GM12878 (cell line): ENCODE measurements at regions not wholly inside any gene's neighbourhood (a gene's known extent, or its start where the extent isn't known, plus 50 kb on each side); places are given as distances from the start of the nearest gene placed in this dataset.
A peak's percentile ranks its signal among the peaks of the same experiment; 100 is the strongest.

Experiments
- ATAC-seq: fragments of 200-7000 bp; cut with Tn5 transposase; 3 replicates; pipeline ENCODE4 v1.9.1; 2020; ENCODE audit warnings: mild to moderate bottlenecking, moderate library complexity
- BruUV-seq: library from RNA; stranded (reverse); fragments of 400-500 nt; replicated peaks from 2 replicates; lab custom pipeline; 2021; lab: Mats Ljungman, UMichigan
- CTCF ChIA-PET: fragments of 300-600 bp; sonication (Branson Sonifier 250); formaldehyde crosslinking; extraction: SDS; loops from one replicate; lab custom pipeline; 2021; ENCODE audit warnings: inconsistent platforms; lab: Yijun Ruan, JAX
- POLR2A ChIA-PET: fragments of 350-600 bp; formaldehyde crosslinking; extraction: SDS; loops from one replicate; lab custom pipeline; 2021; ENCODE audit warnings: inconsistent platforms; lab: Charles Lee
- RAD21 ChIA-PET: fragments of 300-600 bp; sonication (Branson Sonifier 250); formaldehyde crosslinking; loops from one replicate; lab custom pipeline; 2023; ENCODE audit warnings: antibody characterized with exemption; ENCODE audit not compliant: unreplicated experiment; lab: Charles Lee
- SMC1A ChIA-PET: fragments of 300-600 bp; sonication (Branson Sonifier 250); formaldehyde crosslinking; loops from one replicate; lab custom pipeline; 2023; ENCODE audit not compliant: unreplicated experiment, uncharacterized antibody; lab: Charles Lee
- DNase-seq: peaks from one replicate; pipeline ENCODE4 v3.0.0-alpha.2; 2011; ENCODE audit warnings: low read depth, low spot score
- FAIRE-seq: peaks from 3 replicates; lab custom pipeline; 2011; peaks lifted over from hg19 to GRCh38; lab: Jason Lieb, UNC
- H2AFZ ChIP-seq: 2 replicates; pipeline ENCODE4 v1.6.0; 2011; ENCODE audit warnings: low read depth, low read length, control low read depth; ENCODE audit not compliant: control insufficient read depth
- H3K27ac ChIP-seq: 2 replicates; pipeline ENCODE4 v1.5.1; 2011; ENCODE audit warnings: control low read depth; ENCODE audit not compliant: control insufficient read depth, insufficient read depth
- H3K27me3 ChIP-seq, 2 experiments: replicated peaks in 1 of 2; 2 replicates each; pipeline versions ENCODE4 v1.6.0 to v1.6.1; 2011; ENCODE audit warnings: low read length in 1 of 2; ENCODE audit not compliant: control insufficient read depth in 2 of 2, insufficient read depth in 2 of 2
- H3K36me3 ChIP-seq, 2 experiments: 2 replicates each; pipeline ENCODE4 v1.5.1; 2011; ENCODE audit warnings: low read length in 1 of 2; ENCODE audit not compliant: control insufficient read depth in 2 of 2, insufficient read depth in 2 of 2
- H3K4me1 ChIP-seq: 2 replicates; pipeline ENCODE4 v1.6.1; 2011; ENCODE audit warnings: mild to moderate bottlenecking, low read length, moderate library complexity, mixed read lengths; ENCODE audit not compliant: control insufficient read depth, insufficient read depth
- H3K4me2 ChIP-seq: 2 replicates; pipeline ENCODE4 v1.6.0; 2011; ENCODE audit warnings: control low read depth; ENCODE audit not compliant: control insufficient read depth, insufficient read depth
- H3K4me3 ChIP-seq: fragments of 200-600 bp; sonication (generic); 2 replicates; pipeline ENCODE4 v1.5.1; 2016
- H3K79me2 ChIP-seq: 2 replicates; pipeline ENCODE4 v1.6.0; 2011; ENCODE audit warnings: low read length; ENCODE audit not compliant: control insufficient read depth, insufficient read depth
- H3K9ac ChIP-seq: 2 replicates; pipeline ENCODE4 v1.8.0; 2011; ENCODE audit warnings: low read length, control low read depth, mixed read lengths; ENCODE audit not compliant: control insufficient read depth, insufficient read depth
- H3K9me3 ChIP-seq: replicated peaks from 3 replicates; pipeline ENCODE4 v1.5.1; 2011; ENCODE audit warnings: mild to moderate bottlenecking, low read length; ENCODE audit not compliant: control insufficient read depth, insufficient read depth
- H4K20me1 ChIP-seq: 2 replicates; pipeline ENCODE4 v1.6.0; 2011; ENCODE audit not compliant: control insufficient read depth, insufficient read depth
- BRCA1 ChIP-seq: IDR thresholded peaks from 2 replicates; pipeline ENCODE4 v1.6.1; 2011; ENCODE audit warnings: low read depth, low read length, improper control_type of control experiment
- CBX3 ChIP-seq: fragments of 200-600 bp; sonication (generic); IDR thresholded peaks from 2 replicates; pipeline ENCODE4 v1.6.1; 2016; ENCODE audit warnings: low read depth, borderline replicate concordance
- CEBPB ChIP-seq, 2 experiments: fragments of 150-350 bp in 1 of 2; IDR thresholded peaks; 2 replicates each; pipeline ENCODE4 v1.6.1; 2012 to 2014; ENCODE audit warnings: low read depth in 2 of 2, low read length in 2 of 2, borderline replicate concordance in 1 of 2, inconsistent platforms in 1 of 2
- HCFC1 ChIP-seq: fragments of 150-350 bp; IDR thresholded peaks from 2 replicates; pipeline ENCODE4 v1.6.1; 2014; ENCODE audit warnings: low read length
- KAT2A ChIP-seq: conservative IDR thresholded peaks from 2 replicates; pipeline ENCODE4 v1.6.1; 2011; ENCODE audit warnings: low read depth, low read length; ENCODE audit not compliant: control insufficient read depth
- MEF2B ChIP-seq: fragments of 450-650 bp; IDR thresholded peaks from 2 replicates; pipeline ENCODE4 v1.6.1; 2018; ENCODE audit warnings: mild to moderate bottlenecking, moderate library complexity; ENCODE audit not compliant: partially characterized antibody, poor library complexity, severe bottlenecking
- NR2F1 ChIP-seq: fragments of 450-650 bp; conservative IDR thresholded peaks from 2 replicates; pipeline ENCODE4 v1.6.1; 2017; ENCODE audit warnings: mild to moderate bottlenecking
- PBX3 ChIP-seq: IDR thresholded peaks from 2 replicates; pipeline ENCODE4 v1.6.1; 2011; ENCODE audit warnings: mild to moderate bottlenecking, low read depth, low read length, moderate library complexity; ENCODE audit not compliant: insufficient replicate concordance
- POLR2AphosphoS2 ChIP-seq: IDR thresholded peaks from 2 replicates; pipeline ENCODE4 v1.6.1; 2011; ENCODE audit warnings: low read depth, mild to moderate bottlenecking, low read length, improper control_type of control experiment, moderate library complexity
- POLR2AphosphoS5 ChIP-seq: IDR thresholded peaks from 2 replicates; pipeline ENCODE4 v1.6.1; 2011; ENCODE audit warnings: mild to moderate bottlenecking, low read length, inconsistent platforms
- PRDM15 ChIP-seq: fragments of 450-650 bp; formaldehyde crosslinking; IDR thresholded peaks from 2 replicates; pipeline ENCODE4 v1.4.0; 2020; ENCODE audit warnings: mild to moderate bottlenecking, moderate library complexity
- RFX5 ChIP-seq: IDR thresholded peaks from 2 replicates; pipeline ENCODE4 v1.6.1; 2011; ENCODE audit warnings: low read depth, low read length, improper control_type of control experiment
- SMARCA5 ChIP-seq: fragments of 450-650 bp; IDR thresholded peaks from 2 replicates; pipeline ENCODE4 v1.6.1; 2017; ENCODE audit warnings: mild to moderate bottlenecking
- TCF12 ChIP-seq: IDR thresholded peaks from 2 replicates; pipeline ENCODE4 v1.6.1; 2011; ENCODE audit warnings: low read depth, mild to moderate bottlenecking, low read length
- WGBS: methylation state at CpG from one replicate; pipeline ENCODE4 v1.1.6; 2016; ENCODE audit warnings: low lambda C conversion rate; ENCODE audit not compliant: insufficient replicate concordance, insufficient coverage; ENCODE audit errors: missing lambda C conversion rate; 5-methylcytosine and 5-hydroxymethylcytosine counted together
- in situ Hi-C: fragments of 300-500 bp; cut with MboI; formaldehyde crosslinking; loops from 9 replicates; pipeline ENCODE4 v1.14.3; 2018; ENCODE audit warnings: mixed read lengths
- intact Hi-C: fragments of 100-400 bp; cut with micrococcal nuclease; formaldehyde crosslinking; loops from one replicate; pipeline ENCODE4 v1.14.2; 2022; ENCODE audit not compliant: unreplicated experiment
- TF ChIP-seq, protein P1 (sequence below): IDR thresholded peaks from 2 replicates; pipeline ENCODE4 v1.6.1; 2012; ENCODE audit warnings: mild to moderate bottlenecking, low read depth, low read length

DNA sequence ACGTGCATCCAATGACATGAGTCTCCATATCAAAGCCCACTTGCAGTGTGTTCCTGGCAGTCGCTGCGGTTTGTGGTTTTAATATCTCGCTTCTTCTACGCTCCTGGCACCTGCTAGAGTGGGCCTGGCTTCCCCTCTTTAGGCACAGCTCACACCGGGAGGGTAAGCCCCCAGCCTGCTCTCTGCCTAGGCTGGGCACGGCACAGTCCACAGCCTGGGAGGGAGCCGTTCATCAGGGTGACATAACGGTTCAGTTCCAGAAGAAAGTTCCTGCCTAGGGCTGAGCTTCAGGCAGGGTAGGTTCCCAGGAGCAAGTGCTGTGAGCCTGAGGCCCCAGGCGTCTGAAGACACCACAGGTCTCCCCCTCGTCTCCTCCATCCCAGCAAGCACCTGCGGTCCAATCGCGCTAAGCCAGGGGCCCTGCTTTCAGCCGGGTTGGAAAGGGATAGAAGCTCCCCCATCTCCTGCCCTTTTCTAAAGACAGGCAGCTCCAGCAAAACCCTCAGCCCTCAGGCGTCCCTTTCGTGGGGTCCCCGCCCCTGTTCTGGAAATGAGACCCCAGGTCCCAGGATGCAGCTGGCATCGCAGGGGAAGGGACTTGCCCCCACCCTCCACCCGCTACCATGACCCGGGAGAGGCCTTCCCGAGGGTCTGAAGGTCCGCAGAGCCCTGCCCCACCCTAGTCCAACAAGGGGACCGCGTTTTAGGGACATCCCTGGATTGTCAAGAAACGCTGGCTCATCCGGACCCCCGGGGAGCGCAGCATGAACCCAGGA, 121.6 kb upstream of the ZNF507 start:
- no TSS peak for BruUV-seq
- CTCF ChIA-PET = interaction anchor here (0.7 to 3.7 kb wide), 7 partner anchors 11 to 1557 kb away, joined by 3 to 12 read pairs (median 3); no protein-coding TSS in a partner anchor
- no peak overlapping the region for H3K9ac ChIP-seq
- POLR2A ChIA-PET = no interaction called here
- RAD21 ChIA-PET = interaction anchor here (0.6 to 0.9 kb wide), 2 partner anchors 1180 to 1556 kb away, joined by 3 to 5 read pairs; no protein-coding TSS in a partner anchor
- SMC1A ChIA-PET = interaction anchor here (1.2 to 2.2 kb wide), 3 partner anchors 15 to 1541 kb away, joined by 3 to 6 read pairs (median 3); no protein-coding TSS in a partner anchor
- H3K4me1 ChIP-seq = no peaks in the 10 kb centered on the region
- no peaks in the 10 kb centered on the region for H3K36me3 ChIP-seq
- no peaks in the 10 kb centered on the region for H3K9me3 ChIP-seq
- no peak overlapping the region for H2AFZ ChIP-seq
- no peaks in the 10 kb centered on the region for H3K79me2 ChIP-seq
- no peak overlapping the region for H3K27ac ChIP-seq
- peak overlapping the region; percentile 42; the same call in 1 of the 2 replicates for H3K4me2 ChIP-seq
- in situ Hi-C loops = no loop called here
- WGBS = 10% methylated on average over 29 of the region's 29 CpGs
- intact Hi-C loops = loop anchor here (1.0 to 5.0 kb wide), 2 partner anchors 1540 to 1556 kb away; no protein-coding TSS in a partner anchor
- ATAC-seq (no peak; the same call in 2 of the 3 replicates), DNase-seq (no peak), FAIRE-seq (no peak)
- no peak overlapping the region for H3K4me3 ChIP-seq
- no peaks in the 10 kb centered on the region; a peak in 1 of 4 replicates for H3K27me3 ChIP-seq
- no peaks in the 10 kb centered on the region for H4K20me1 ChIP-seq
- no peak for TF ChIP-seq KAT2A
- TF ChIP-seq MEF2B = no peak
- TF ChIP-seq, protein P1, sequence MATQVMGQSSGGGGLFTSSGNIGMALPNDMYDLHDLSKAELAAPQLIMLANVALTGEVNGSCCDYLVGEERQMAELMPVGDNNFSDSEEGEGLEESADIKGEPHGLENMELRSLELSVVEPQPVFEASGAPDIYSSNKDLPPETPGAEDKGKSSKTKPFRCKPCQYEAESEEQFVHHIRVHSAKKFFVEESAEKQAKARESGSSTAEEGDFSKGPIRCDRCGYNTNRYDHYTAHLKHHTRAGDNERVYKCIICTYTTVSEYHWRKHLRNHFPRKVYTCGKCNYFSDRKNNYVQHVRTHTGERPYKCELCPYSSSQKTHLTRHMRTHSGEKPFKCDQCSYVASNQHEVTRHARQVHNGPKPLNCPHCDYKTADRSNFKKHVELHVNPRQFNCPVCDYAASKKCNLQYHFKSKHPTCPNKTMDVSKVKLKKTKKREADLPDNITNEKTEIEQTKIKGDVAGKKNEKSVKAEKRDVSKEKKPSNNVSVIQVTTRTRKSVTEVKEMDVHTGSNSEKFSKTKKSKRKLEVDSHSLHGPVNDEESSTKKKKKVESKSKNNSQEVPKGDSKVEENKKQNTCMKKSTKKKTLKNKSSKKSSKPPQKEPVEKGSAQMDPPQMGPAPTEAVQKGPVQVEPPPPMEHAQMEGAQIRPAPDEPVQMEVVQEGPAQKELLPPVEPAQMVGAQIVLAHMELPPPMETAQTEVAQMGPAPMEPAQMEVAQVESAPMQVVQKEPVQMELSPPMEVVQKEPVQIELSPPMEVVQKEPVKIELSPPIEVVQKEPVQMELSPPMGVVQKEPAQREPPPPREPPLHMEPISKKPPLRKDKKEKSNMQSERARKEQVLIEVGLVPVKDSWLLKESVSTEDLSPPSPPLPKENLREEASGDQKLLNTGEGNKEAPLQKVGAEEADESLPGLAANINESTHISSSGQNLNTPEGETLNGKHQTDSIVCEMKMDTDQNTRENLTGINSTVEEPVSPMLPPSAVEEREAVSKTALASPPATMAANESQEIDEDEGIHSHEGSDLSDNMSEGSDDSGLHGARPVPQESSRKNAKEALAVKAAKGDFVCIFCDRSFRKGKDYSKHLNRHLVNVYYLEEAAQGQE = no peak
- TF ChIP-seq NR2F1 = no peak
- no peak for TF ChIP-seq RFX5
- no peak for TF ChIP-seq SMARCA5
- no peak for TF ChIP-seq POLR2AphosphoS2
- TF ChIP-seq PRDM15 = no peak
- TF ChIP-seq HCFC1 = no peak
- TF ChIP-seq TCF12 = no peak
- no peak for TF ChIP-seq BRCA1
- TF ChIP-seq CBX3 = no peak
- no peak for TF ChIP-seq PBX3
- no peak for TF ChIP-seq POLR2AphosphoS5
- TF ChIP-seq CEBPB (IDR thresholded peaks at IDR 0.05; ENCODE audit: borderline replicate concordance in 1 of 2, low read depth in 2 of 2, low read length in 2 of 2) = no peak
